Endothelial cell of umbilical vein (primary cell): ENCODE measurements at regions not wholly inside any gene's neighbourhood (a gene's known extent, or its start where the extent isn't known, plus 50 kb on each side); places are given as distances from the start of the nearest gene placed in this dataset.

Experiments
- BruUV-seq: library from RNA; stranded (reverse); fragments of 400-500 nt; replicated peaks from 2 replicates; lab custom pipeline; 2021; lab: Mats Ljungman, UMichigan
- CTCF ChIA-PET: fragments of 300-600, 350-600 bp; sonication (Branson Sonifier 250); formaldehyde crosslinking; loops from one replicate; lab custom pipeline; 2021; ENCODE audit warnings: antibody characterized with exemption, inconsistent platforms; lab: Charles Lee
- POLR2A ChIA-PET: fragments of 300-600, 350-600 bp; sonication (Branson Sonifier 250); formaldehyde crosslinking; loops from one replicate; lab custom pipeline; 2021; ENCODE audit warnings: antibody characterized with exemption, inconsistent platforms; lab: Charles Lee
- DNase-seq: peaks from one replicate; pipeline ENCODE4 v3.0.0-alpha.2; 2011; ENCODE audit warnings: low read depth, low spot score
- FAIRE-seq: peaks from 2 replicates; lab custom pipeline; 2011; peaks lifted over from hg19 to GRCh38; lab: Jason Lieb, UNC
- H2AFZ ChIP-seq: 2 replicates; pipeline ENCODE4 v1.6.0; 2012; ENCODE audit warnings: low read depth, low read length, control low read depth, inconsistent platforms
- H3K27ac ChIP-seq: 2 replicates; pipeline ENCODE4 v1.5.1; 2011; ENCODE audit warnings: low read depth, mild to moderate bottlenecking, control low read depth, low read length, moderate library complexity; ENCODE audit not compliant: insufficient read depth
- H3K27me3 ChIP-seq, 2 experiments: 2 replicates each; pipeline versions ENCODE4 v1.6.0 to v1.6.1; 2011; ENCODE audit warnings: low read length in 2 of 2, mixed read lengths in 1 of 2; ENCODE audit not compliant: control insufficient read depth in 2 of 2, insufficient read depth in 2 of 2
- H3K36me3 ChIP-seq, 2 experiments: 2 replicates in 1 of 2; 3 replicates in 1 of 2; pipeline ENCODE4 v1.5.1; 2011; ENCODE audit warnings: low read length in 2 of 2, mild to moderate bottlenecking in 1 of 2, moderate library complexity in 1 of 2; ENCODE audit not compliant: control insufficient read depth in 2 of 2, insufficient read depth in 2 of 2; ENCODE audit errors: extremely low read depth in 1 of 2
- H3K4me1 ChIP-seq: 3 replicates; pipeline ENCODE4 v1.5.1; 2011; ENCODE audit warnings: mild to moderate bottlenecking, low read length; ENCODE audit not compliant: control insufficient read depth, insufficient read depth; ENCODE audit errors: extremely low read depth
- H3K4me2 ChIP-seq: 2 replicates; pipeline ENCODE4 v1.6.1; 2011; ENCODE audit warnings: low read length, control low read depth, mixed read lengths; ENCODE audit not compliant: insufficient read depth
- H3K4me3 ChIP-seq, 3 experiments: fragments of 200-600 bp in 1 of 3; sonication (generic), shearing (Covaris generic) in 1 of 3; replicated peaks in 1 of 3; 2 replicates each; pipeline ENCODE4 v1.5.1; 2011 to 2016; ENCODE audit warnings: control low read depth in 3 of 3, low read length in 3 of 3, mild to moderate bottlenecking in 2 of 3, inconsistent platforms in 1 of 3, low read depth in 1 of 3, moderate library complexity in 1 of 3; ENCODE audit not compliant: insufficient read depth in 1 of 3
- H3K79me2 ChIP-seq: 2 replicates; pipeline ENCODE4 v1.6.0; 2012; ENCODE audit warnings: low read length, inconsistent platforms; ENCODE audit not compliant: control insufficient read depth, insufficient read depth
- H3K9ac ChIP-seq: replicated peaks from 2 replicates; pipeline ENCODE3; 2011; ENCODE audit warnings: low read length, control low read depth; ENCODE audit not compliant: insufficient read depth; ENCODE audit errors: extremely low read depth
- H3K9me1 ChIP-seq: replicated peaks from 3 replicates; pipeline ENCODE4 v1.6.0; 2011; ENCODE audit warnings: mild to moderate bottlenecking, low read length; ENCODE audit not compliant: control insufficient read depth, insufficient read depth; ENCODE audit errors: extremely low read depth
- H3K9me3 ChIP-seq: replicated peaks from 2 replicates; pipeline ENCODE4 v1.5.1; 2012; ENCODE audit warnings: low read length, inconsistent platforms; ENCODE audit not compliant: control insufficient read depth, insufficient read depth
- H4K20me1 ChIP-seq: replicated peaks from 2 replicates; pipeline ENCODE3; 2011; ENCODE audit warnings: mild to moderate bottlenecking, low read length; ENCODE audit not compliant: control insufficient read depth, insufficient read depth; ENCODE audit errors: extremely low read depth
- CTCF ChIP-seq, 2 donors: IDR thresholded peaks; 1 replicate in 1 of 2; 2 replicates in 1 of 2; pipeline ENCODE4 v1.5.1; 2011; ENCODE audit warnings: low read length in 2 of 2, mild to moderate bottlenecking in 2 of 2, moderate library complexity in 2 of 2, control low read depth in 1 of 2, inconsistent platforms in 1 of 2, low read depth in 1 of 2; ENCODE audit not compliant: insufficient read depth in 1 of 2; ENCODE audit errors: extremely low read depth in 1 of 2
- EZH2 ChIP-seq: IDR thresholded peaks from 2 replicates; pipeline ENCODE4 v1.6.1; 2012; ENCODE audit warnings: borderline replicate concordance, low read depth, mild to moderate bottlenecking, moderate library complexity, low read length, inconsistent platforms; ENCODE audit not compliant: severe bottlenecking
- FOS ChIP-seq: IDR thresholded peaks from 2 replicates; pipeline ENCODE4 v1.6.1; 2011; ENCODE audit warnings: mild to moderate bottlenecking, low read length, moderate library complexity, borderline replicate concordance; ENCODE audit not compliant: insufficient read depth
- GATA2 ChIP-seq: IDR thresholded peaks from 2 replicates; pipeline ENCODE4 v1.7.0; 2011; ENCODE audit warnings: low read depth, mild to moderate bottlenecking, moderate library complexity, mixed read lengths, low read length; ENCODE audit not compliant: insufficient read length, insufficient read depth
- JUN ChIP-seq: IDR thresholded peaks from 2 replicates; pipeline ENCODE4 v1.6.1; 2011; ENCODE audit warnings: borderline replicate concordance, low read depth; ENCODE audit not compliant: insufficient read length, insufficient read depth
- MAX ChIP-seq: IDR thresholded peaks from 2 replicates; pipeline ENCODE4 v1.6.1; 2011; ENCODE audit not compliant: insufficient read depth, insufficient read length
- MYC ChIP-seq: IDR thresholded peaks from one replicate; pipeline ENCODE4 v1.6.1; 2011; ENCODE audit warnings: mild to moderate bottlenecking, low read depth, low read length
- POLR2A ChIP-seq: IDR thresholded peaks from 2 replicates; pipeline ENCODE4 v1.6.1; 2012; ENCODE audit warnings: low read depth, mild to moderate bottlenecking, control low read depth, low read length
- POLR2AphosphoS5 ChIP-seq: IDR thresholded peaks from 2 replicates; pipeline ENCODE4 v1.6.1; 2012; ENCODE audit warnings: low read depth, mild to moderate bottlenecking, control low read depth, low read length, moderate library complexity; ENCODE audit not compliant: insufficient read depth
- dilution Hi-C: fragments of 300-500 bp; cut with MboI; formaldehyde crosslinking; loops from one replicate; pipeline ENCODE4 v1.15.0; 2019; ENCODE audit warnings: low sequenced_read_pairs; ENCODE audit not compliant: extremely low pct_ligation_motif_present
- intact Hi-C: fragments of 100-400 bp; cut with micrococcal nuclease; formaldehyde crosslinking; loops from one replicate; pipeline ENCODE4 v1.10.0; 2022

DNA sequence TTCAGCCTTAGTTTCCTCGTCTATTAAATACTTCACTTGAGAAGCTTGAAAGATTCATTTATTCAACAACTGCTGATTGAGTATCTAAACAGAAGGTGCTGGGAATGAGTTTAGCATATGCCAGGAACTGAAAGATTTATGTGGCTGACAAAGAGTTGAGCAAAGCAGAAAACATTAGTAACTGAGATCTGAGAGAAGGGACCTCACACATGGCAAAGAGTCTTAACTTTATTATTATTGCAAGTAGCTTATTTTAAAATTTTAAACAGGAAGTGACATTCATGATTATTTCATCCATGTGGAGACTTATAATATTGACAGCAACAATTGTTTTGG lies 133.6 kb downstream of the CASP12 start:
- Histone ChIP-seq H4K20me1 (no peaks in the 10 kb centered on the region), H3K79me2 (no peaks in the 10 kb centered on the region), H3K4me3 (no peak overlapping the region), H3K9me1 (no peaks in the 10 kb centered on the region), H3K4me2 (no peak overlapping the region), H3K4me1 (peaks cover 4% of the 10 kb centered on the region), H2AFZ (no peak overlapping the region), H3K9ac (no peak overlapping the region), H3K9me3 (no peaks in the 10 kb centered on the region), H3K36me3 (no peaks in the 10 kb centered on the region), H3K27me3 (no peaks in the 10 kb centered on the region), H3K27ac (no peak overlapping the region)
- no peak for TF ChIP-seq JUN
- no peak for TF ChIP-seq MAX
- no peak for TF ChIP-seq CTCF (IDR thresholded peaks at IDR 0.05; ENCODE audit: extremely low read depth in 1 of 2, insufficient read depth in 1 of 2, low read depth in 1 of 2, low read length in 2 of 2)
- TF ChIP-seq GATA2 = no peak
- TF ChIP-seq FOS = no peak
- TF ChIP-seq POLR2A = no peak
- no peak for TF ChIP-seq MYC
- no peak for TF ChIP-seq POLR2AphosphoS5
- no peak for TF ChIP-seq EZH2
- FAIRE-seq (no peak), DNase-seq (peak; percentile 51)
- intact Hi-C loops = no loop called here
- POLR2A ChIA-PET = no interaction called here
- CTCF ChIA-PET = no interaction called here
- dilution Hi-C loops = no loop called here
- BruUV-seq = no TSS peak
